ENCODE measurements at regions not wholly inside any gene's neighbourhood (a gene's known extent, or its start where the extent isn't known, plus 50 kb on each side); places are given as distances from the start of the nearest gene placed in this dataset.

- DNase-seq (no peak), ATAC-seq (ENCODE audit: low read depth) (no peak)
- POLR2A ChIA-PET = no interaction called here
- CTCF ChIA-PET = no interaction called here
- H3K27me3 Mint-ChIP-seq = peaks cover 2% of the 10 kb centered on the region
- H3K36me3 Mint-ChIP-seq (ENCODE audit: low read depth) = no peaks in the 10 kb centered on the region
- H3K27ac Mint-ChIP-seq = no peak overlapping the region
- intact Hi-C loops (cut with micrococcal nuclease) = no loop called here
- peaks cover 3% of the 10 kb centered on the region for H3K9me3 Mint-ChIP-seq
- H3K4me3 Mint-ChIP-seq = no peak overlapping the region
- no peaks in the 10 kb centered on the region for H3K4me1 Mint-ChIP-seq
- no peak for TF ChIP-seq CTCF (IDR thresholded peaks at IDR 0.05)
Observed at GRCh38 chr2:3037196-3038194, 340.1 kb downstream of the EIPR1 start.

- no peak for TF ChIP-seq CTCF (IDR thresholded peaks at IDR 0.05)
- H3K4me1 Mint-ChIP-seq = no peaks in the 10 kb centered on the region
- DNase-seq = no peak
- H3K27ac Mint-ChIP-seq = no peak overlapping the region
- ATAC-seq (ENCODE audit: low read depth) = no peak
- CTCF ChIA-PET = no interaction called here
- POLR2A ChIA-PET = no interaction called here
- H3K9me3 Mint-ChIP-seq = peaks cover 3% of the 10 kb centered on the region
- H3K36me3 Mint-ChIP-seq (ENCODE audit: low read depth) = no peaks in the 10 kb centered on the region
- intact Hi-C loops (cut with micrococcal nuclease) = no loop called here
- H3K4me3 Mint-ChIP-seq = no peak overlapping the region
- peaks cover 2% of the 10 kb centered on the region for H3K27me3 Mint-ChIP-seq
Observed at GRCh38 chr2:3036432-3037125, 341.0 kb downstream of the EIPR1 start.

DNA sequence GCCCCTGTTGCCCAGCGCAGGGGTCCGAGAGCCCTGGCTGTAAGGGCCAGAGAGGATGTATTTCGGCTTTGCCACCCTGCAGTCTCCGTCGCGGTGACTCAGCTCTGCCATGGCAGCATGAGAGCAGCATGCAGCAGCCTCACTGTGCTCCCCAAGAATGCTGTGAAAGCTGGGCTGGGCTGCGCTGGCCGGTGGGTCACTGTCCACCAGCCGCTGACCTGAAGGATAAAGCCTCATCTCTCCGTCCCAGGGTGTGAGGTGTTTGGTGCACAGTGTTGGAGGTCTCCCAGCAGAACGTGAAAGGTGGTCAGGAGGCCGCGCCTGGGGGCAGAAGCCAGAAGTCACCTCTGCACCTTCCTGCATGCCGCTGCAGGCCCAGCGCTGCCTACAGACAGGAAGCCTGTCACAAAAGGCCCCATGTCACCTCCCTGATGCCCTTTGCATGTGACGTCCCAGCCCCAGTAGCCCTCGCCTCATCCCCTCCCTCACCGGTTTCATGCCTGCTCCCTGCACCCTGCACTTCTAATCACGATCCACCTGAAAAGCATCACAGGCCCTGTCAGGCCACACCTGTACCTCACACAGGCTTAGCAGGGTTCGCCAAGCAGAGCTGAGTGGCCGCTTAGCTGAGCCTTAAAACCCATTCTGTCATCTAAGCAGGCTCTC, 342.1 kb downstream of the EIPR1 start:
- H3K27ac Mint-ChIP-seq = no peak overlapping the region
- H3K27me3 Mint-ChIP-seq = peaks cover 1% of the 10 kb centered on the region
- no peak for ATAC-seq (ENCODE audit: low read depth)
- intact Hi-C loops (cut with micrococcal nuclease) = no loop called here
- no peaks in the 10 kb centered on the region for H3K36me3 Mint-ChIP-seq (ENCODE audit: low read depth)
- H3K9me3 Mint-ChIP-seq = peaks cover 4% of the 10 kb centered on the region
- no peak for TF ChIP-seq CTCF (IDR thresholded peaks at IDR 0.05)
- ChIA-PET CTCF (no interaction called here), POLR2A (no interaction called here)
- no peaks in the 10 kb centered on the region for H3K4me1 Mint-ChIP-seq
- DNase-seq = no peak
- H3K4me3 Mint-ChIP-seq = no peak overlapping the region

DNA sequence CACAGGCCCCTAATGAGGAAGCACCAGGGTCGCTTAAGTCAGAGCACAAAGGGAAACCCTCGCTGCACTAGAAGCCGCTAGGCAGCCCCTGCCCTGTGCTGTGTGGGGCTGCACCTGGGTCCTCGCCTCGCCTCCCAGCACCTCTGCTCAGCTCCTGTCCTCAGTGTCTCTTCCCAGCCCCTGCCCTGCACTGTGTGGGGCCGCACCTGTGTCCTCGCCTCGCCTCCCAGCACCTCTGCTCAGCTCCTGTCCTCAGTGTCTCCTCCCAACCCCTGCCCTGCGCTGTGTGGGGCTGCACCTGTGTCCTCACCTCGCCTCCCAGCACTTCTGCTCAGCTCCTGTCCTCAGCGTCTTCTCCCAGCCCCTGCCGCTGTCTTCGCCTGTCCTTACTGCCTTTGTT, 342.8 kb downstream of the EIPR1 start:
- no peaks in the 10 kb centered on the region for H3K36me3 Mint-ChIP-seq (ENCODE audit: low read depth)
- no peak overlapping the region for H3K27ac Mint-ChIP-seq
- no peaks in the 10 kb centered on the region for H3K27me3 Mint-ChIP-seq
- peaks cover 8% of the 10 kb centered on the region for H3K9me3 Mint-ChIP-seq
- no peak for ATAC-seq (ENCODE audit: low read depth)
- TF ChIP-seq CTCF (IDR thresholded peaks at IDR 0.05) = no peak
- no peak overlapping the region for H3K4me3 Mint-ChIP-seq
- no peaks in the 10 kb centered on the region for H3K4me1 Mint-ChIP-seq
- ChIA-PET CTCF (no interaction called here), POLR2A (no interaction called here)
- no peak for DNase-seq
- intact Hi-C loops (cut with micrococcal nuclease) = no loop called here

DNA sequence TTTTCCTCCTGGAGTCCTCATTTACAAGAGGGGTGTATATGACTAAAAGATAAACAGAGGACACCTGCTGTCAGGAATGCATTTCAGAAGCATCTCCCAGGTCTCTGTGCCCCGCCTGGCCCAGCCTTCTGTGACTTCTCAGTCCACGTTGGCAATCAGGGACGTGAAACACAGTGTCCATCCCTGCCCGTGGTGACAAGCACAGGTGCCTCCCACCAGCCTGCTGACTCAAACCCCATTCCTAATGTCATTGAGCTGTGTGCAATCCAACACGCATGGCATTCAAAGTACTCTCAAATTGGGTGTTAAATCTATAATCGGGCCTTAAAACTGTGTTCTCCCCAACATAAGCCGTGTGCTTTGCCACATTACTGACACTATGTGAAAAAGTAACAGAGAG, 343.2 kb downstream of the EIPR1 start:
- intact Hi-C loops (cut with micrococcal nuclease) = no loop called here
- ChIA-PET POLR2A (no interaction called here), CTCF (no interaction called here)
- no peak for ATAC-seq (ENCODE audit: low read depth)
- DNase-seq = no peak
- Mint-ChIP-seq H3K36me3 (ENCODE audit: low read depth) (no peaks in the 10 kb centered on the region), H3K27ac (no peak overlapping the region), H3K27me3 (no peaks in the 10 kb centered on the region), H3K4me3 (no peak overlapping the region), H3K9me3 (peaks cover 8% of the 10 kb centered on the region), H3K4me1 (no peaks in the 10 kb centered on the region)
- TF ChIP-seq CTCF (IDR thresholded peaks at IDR 0.05) = no peak
